Hematopoietic multipotent progenitor cell treated with erythropoietin and hydrocortisone succinate and interleukin-3 and kit ligand, for 15 days (in vitro differentiated cells): ENCODE measurements at regions not wholly inside any gene's neighbourhood (a gene's known extent, or its start where the extent isn't known, plus 50 kb on each side); places are given as distances from the start of the nearest gene placed in this dataset.

Experiments
- DNase-seq: peaks from one replicate; pipeline ENCODE4 v3.0.0-alpha.2; 2015; ENCODE audit warnings: low spot score

DNA sequence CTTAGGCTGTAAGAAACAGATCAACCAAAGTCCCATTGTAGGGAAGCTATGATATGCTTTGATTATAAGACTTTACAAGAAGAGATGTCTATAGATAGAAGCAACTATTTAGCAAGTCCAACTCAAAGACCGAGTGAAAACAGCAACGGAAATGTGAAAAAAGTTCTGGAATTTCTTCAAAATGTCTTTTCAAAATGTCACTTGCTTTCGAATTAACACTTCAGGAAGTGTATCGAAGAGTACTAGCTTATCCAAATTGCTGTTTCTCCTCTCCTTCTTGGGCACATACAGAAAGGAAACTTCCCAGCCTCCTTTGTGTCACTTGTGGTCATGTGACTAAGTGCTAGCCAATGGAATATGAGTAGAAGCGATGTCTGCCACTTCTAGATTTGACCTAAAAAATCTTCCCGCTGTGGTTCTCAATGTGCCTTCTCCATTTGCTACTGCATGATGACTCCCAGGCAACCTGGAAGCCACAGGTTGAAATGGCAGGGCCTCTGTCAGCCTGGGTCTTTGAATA lies 89.9 kb downstream of the TSEN15 start:
- DNase-seq, result no peak

DNA sequence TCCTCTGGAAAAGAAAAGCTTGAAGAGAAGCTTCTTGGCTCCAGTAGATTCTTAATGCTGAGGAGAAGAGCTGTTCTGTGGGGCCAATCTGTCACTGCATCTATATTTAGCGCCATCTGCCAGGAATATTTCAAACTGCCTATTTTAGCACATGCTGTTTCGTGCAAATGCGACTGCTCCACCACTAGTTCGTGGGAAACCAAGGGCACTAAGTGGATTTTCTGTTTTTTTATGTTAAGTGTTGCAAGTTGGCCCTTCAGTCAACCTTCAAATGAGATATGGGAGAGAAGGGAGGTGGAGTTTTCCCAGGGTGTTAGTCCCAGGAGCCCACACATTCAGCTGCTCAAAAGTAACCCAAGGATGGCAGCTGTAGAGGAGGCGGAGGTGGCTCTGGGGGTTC lies 91.9 kb downstream of the TSEN15 start:
- DNase-seq, result no peak

DNA sequence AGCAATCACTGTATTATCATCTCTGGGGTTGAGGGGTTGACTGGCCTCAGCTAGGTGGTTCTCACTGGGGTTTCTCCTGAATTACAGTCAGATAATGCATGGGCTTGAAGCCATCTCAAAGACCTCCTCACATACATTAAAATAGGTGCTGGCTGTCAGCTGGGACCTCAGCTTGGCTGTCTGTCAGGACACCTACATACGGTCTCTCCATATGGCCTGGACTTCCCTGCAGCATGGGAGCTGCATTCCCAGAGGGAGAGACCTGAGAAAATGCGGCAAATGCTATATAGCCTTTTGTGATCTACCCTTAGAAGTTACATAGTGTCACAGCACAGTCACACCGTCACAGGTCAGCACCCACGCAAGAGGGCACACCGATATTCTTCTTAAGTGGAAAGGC lies 93.6 kb downstream of the TSEN15 start:
- no peak for DNase-seq

DNA sequence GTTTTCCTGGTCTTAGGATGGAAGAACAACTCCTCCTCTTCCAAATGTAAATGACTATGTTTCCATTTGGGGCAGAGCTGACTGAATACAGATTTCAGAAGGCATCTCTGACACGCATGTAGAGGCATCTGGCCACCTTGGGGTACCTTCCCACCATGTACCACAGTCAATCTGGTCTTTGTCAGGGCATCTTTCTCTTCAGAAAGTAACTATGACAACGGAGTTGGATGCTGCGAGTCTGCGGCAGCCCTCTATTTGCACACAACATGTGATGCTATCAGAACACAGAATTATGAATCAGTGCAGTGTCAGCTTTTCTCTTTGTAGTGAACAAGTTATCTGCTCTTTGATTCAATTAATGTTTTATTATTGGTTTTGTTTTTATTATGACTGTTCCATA lies 94.7 kb downstream of the TSEN15 start:
- DNase-seq, result no peak

GRCh38 chr1:184150776-184151531 lies 99.4 kb downstream of the TSEN15 start:
- no peak for DNase-seq

DNA sequence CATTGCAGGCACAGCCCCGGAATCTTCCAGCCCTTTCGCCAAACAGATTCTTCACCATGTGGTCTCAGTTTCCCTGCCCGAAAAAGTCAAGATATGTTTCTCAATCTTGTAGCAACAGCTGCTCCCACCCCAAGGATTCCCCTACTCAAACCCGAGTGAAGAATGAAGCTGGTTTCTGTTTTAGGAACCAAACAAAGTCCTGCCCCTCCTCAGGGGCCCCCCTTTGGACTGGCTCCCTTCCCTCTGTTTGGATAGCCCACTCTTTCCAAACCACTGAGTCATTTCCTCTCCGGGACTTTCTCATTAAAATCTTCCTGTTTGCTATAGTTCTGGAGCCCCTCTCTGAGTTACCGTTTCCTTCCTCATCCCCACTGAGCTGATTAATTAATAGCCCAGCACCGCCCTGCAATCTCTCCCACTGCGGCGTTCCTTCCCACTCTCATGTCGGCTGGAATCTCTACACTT lies 100.9 kb downstream of the TSEN15 start:
- no peak for DNase-seq

- DNase-seq, result no peak
Observed at GRCh38 chr1:184152974-184153373, 101.4 kb downstream of the TSEN15 start.

- no peak for DNase-seq
Observed at GRCh38 chr1:184153731-184154130, 102.2 kb downstream of the TSEN15 start.

DNA sequence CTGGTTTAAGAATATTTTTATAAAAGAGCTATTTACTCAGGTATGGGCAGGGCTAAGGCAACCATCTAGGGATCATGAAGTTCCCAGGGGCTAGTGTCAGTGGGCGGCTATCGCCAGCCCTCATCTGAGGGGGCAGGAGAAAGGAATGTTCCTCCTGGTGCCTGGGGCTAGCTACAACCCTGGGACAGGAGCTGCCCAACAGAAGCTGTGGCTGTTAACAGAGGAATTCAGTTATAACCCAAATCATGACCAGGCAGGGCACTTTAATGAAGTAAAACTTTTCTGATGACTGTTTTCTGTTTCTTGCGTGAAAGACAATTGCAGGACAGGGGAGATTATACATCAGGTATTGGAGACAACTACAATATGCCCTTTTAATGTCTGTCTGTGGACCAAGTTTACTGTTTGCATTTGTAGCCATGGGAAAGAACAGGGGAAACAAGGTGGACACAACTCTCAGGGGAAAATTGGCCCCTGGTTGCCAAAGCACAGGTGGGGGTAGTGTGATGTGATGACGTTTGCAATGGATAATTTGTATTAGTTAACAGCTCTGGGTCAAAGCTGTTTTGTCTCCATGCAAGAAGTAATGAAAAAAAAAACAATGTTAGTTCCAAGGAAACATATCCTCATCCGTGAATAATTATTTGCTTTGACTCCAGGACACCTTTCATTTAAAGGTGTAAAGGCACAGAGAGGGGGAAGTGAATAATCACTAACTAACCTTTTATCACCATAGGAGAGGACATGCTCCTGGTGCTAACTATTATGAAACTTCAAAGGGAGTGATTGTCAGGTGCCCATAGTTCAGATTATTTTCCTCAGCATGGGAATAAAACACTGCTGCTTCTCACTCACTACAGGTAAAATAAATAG lies 105.2 kb downstream of the TSEN15 start:
- DNase-seq, result no peak

GRCh38 chr1:184157394-184157742 lies 105.8 kb downstream of the TSEN15 start:
- no peak for DNase-seq

- no peak for DNase-seq
Observed at GRCh38 chr1:184158896-184159681, 107.6 kb downstream of the TSEN15 start.

GRCh38 chr1:184160236-184160635 lies 108.7 kb downstream of the TSEN15 start:
- DNase-seq, result no peak

GRCh38 chr1:184161071-184161698 lies 109.7 kb downstream of the TSEN15 start:
- no peak for DNase-seq

DNA sequence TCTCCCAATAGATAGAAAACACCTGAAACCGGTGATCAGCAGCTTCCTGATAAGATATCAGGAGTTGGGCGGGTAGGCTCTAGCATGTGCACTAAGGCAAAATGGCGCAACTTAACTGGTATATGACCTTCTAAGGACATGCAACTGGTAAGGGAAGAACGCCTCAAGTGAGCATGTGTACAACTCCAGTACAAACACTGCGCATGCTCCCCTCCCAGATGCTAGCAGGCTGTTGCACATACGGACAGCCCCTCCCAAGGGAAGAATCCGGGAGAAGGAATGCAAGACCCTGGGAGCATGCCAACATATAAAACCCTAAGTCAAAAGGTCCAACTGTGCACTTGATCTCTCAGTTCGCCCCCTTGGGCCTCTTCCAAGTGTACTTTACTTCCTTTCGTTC lies 110.8 kb downstream of the TSEN15 start:
- DNase-seq, result no peak

GRCh38 chr1:184163674-184164465 lies 112.3 kb downstream of the TSEN15 start:
- no peak for DNase-seq

DNA sequence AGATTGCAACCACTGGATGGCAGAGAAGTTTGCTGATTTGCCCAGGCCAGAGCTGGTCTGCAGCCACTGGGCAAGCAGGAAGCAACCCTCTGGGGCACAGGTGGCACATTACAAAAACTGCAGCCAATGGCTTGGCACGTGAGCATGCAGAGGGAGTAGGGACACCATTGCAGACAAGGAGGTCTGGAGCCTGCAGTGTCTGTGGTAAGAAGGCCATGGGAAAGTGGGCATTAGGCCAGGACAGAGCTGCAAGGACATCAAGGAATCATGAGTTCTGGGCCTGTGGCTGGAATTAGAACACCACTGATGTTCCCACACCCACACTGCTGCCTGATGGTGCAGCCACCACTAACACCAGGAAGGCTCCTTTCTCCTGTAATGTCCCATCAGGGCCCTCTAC lies 113.0 kb downstream of the TSEN15 start:
- no peak for DNase-seq

DNA sequence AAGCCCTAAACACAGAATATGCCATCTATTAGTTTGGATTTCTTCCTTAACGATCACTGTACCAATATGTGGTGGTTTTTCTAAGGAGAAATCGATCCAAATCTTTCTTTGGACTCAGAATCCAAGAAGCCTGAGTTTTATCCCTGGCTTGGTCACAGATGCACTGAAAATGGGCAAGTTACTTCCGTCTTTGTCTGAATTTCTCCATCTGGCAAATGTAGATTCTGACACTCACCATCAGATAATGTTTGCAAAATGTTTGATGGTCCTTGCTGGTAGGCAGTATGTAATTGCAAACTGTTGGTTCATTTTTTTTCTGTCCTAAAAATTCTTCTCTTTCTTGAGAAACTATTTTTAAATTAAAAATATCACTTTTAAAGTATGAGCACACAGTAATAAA lies 115.0 kb downstream of the TSEN15 start:
- no peak for DNase-seq

DNA sequence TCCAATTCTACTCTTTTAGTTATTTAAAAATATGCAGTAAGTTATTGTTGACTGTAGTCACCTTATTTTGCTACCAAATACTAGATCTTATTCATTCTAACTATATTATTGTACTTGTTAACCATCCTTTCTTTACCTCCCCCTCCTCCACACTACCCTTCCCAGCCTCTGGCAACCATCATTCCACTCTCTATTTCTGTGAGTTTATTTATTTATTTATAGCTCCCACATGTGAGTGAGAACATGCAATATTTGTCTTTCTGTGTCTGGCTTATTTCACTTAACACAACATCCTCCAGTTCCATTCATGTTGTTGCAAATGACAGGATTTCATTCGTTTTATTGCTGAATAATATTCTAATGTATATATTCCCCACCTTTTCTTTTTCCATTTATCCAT lies 115.8 kb downstream of the TSEN15 start:
- no peak for DNase-seq

GRCh38 chr1:184170719-184171118 lies 119.2 kb downstream of the TSEN15 start:
- no peak for DNase-seq

DNA sequence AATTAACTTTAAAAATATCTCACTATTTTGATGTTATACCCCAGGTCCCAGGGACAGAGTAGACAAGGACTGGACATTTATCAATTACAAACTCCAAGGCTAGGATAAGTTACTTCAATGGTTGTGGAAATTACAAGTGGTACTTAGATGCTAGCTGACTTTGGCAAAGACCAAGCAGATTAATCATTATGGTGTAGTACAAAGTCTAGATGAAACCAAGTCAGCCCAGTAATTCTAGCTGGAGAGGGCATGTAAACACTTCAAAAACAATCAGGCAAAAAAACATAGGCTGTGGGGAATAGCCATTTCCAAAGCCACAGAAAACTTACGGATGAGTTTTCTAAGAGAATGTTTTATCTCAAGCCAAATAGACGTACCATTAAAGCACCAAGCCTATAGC lies 124.5 kb downstream of the TSEN15 start:
- no peak for DNase-seq

DNA sequence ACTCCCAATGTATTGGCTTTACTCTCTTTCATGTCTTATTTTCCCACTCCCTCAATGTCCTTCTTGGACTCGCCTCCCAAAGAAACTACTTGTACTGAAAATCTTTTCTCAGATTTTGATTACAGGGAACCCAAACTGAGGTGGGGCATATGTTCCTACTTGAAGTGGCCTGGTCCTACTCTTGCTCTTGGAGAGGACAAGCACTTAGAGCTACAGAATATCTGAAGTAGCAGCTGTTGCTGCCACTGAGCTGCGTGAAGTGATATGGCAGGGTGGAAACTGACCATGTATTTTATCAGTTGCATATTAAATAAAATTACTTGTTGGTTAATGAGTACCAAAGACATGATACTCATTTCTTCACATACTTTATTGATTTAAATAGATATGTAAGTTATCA lies 129.5 kb downstream of the TSEN15 start:
- DNase-seq, result no peak
